IMR-90 (cell line): ENCODE measurements at regions not wholly inside any gene's neighbourhood (a gene's known extent, or its start where the extent isn't known, plus 50 kb on each side); places are given as distances from the start of the nearest gene placed in this dataset.

Experiments
- ATAC-seq: fragments of 200-7000 bp; cut with Tn5 transposase; 2 replicates; pipeline ENCODE4 v1.9.1; 2020; ENCODE audit warnings: low read depth, mild to moderate bottlenecking, moderate library complexity
- BruUV-seq: library from RNA; stranded (reverse); fragments of 400-500 nt; replicated peaks from 2 replicates; lab custom pipeline; 2021; lab: Mats Ljungman, UMichigan
- CTCF ChIA-PET: fragments of 300-600 bp; formaldehyde crosslinking; extraction: SDS; loops from one replicate; lab custom pipeline; 2021; ENCODE audit warnings: antibody characterized with exemption; lab: Yijun Ruan, JAX
- POLR2A ChIA-PET: fragments of 300-600 bp; sonication (Branson Sonifier 250); formaldehyde crosslinking; loops from one replicate; lab custom pipeline; 2022; ENCODE audit warnings: antibody characterized with exemption; ENCODE audit not compliant: unreplicated experiment; lab: Charles Lee
- DNase-seq: peaks from one replicate; pipeline ENCODE4 v3.0.0; 2013
- H2AFZ ChIP-seq: replicated peaks from 2 replicates; pipeline ENCODE3; 2013; ENCODE audit warnings: low read length, mild to moderate bottlenecking; ENCODE audit not compliant: poor library complexity
- H2AK5ac ChIP-seq: 2 replicates; pipeline ENCODE4 v1.6.1; 2013; ENCODE audit warnings: low read depth, low read length, inconsistent platforms
- H2AK9ac ChIP-seq: replicated peaks from 2 replicates; pipeline ENCODE3; 2013; ENCODE audit warnings: mild to moderate bottlenecking, low read depth, low read length, moderate library complexity; ENCODE audit not compliant: poor library complexity
- H2BK120ac ChIP-seq: 2 replicates; pipeline ENCODE4 v1.6.1; 2013; ENCODE audit warnings: low read depth, low read length, inconsistent platforms
- H2BK15ac ChIP-seq: 3 replicates; pipeline ENCODE4 v1.6.1; 2013; ENCODE audit warnings: low read depth, low read length, inconsistent platforms
- H2BK20ac ChIP-seq: 2 replicates; pipeline ENCODE4 v1.6.1; 2013; ENCODE audit warnings: low read depth, mild to moderate bottlenecking, inconsistent platforms, low read length, moderate library complexity
- H2BK5ac ChIP-seq: 2 replicates; pipeline ENCODE4 v1.6.1; 2013; ENCODE audit warnings: mild to moderate bottlenecking, low read depth, low read length, inconsistent platforms; ENCODE audit not compliant: poor library complexity, severe bottlenecking
- H3K14ac ChIP-seq: replicated peaks from 2 replicates; pipeline ENCODE4 v1.6.1; 2013; ENCODE audit warnings: low read depth, low read length, inconsistent platforms
- H3K18ac ChIP-seq: 2 replicates; pipeline ENCODE4 v1.6.1; 2013; ENCODE audit warnings: low read depth, low read length, control low read depth
- H3K23ac ChIP-seq: 2 replicates; pipeline ENCODE4 v1.6.1; 2013; ENCODE audit warnings: low read depth, low read length, inconsistent platforms
- H3K27ac ChIP-seq: 2 replicates; pipeline ENCODE4 v1.5.1; 2013; ENCODE audit warnings: mild to moderate bottlenecking, control low read depth, low read length; ENCODE audit not compliant: insufficient read depth
- H3K27me3 ChIP-seq: 2 replicates; pipeline ENCODE4 v1.6.1; 2013; ENCODE audit warnings: low read length; ENCODE audit not compliant: control insufficient read depth, insufficient read depth
- H3K36me3 ChIP-seq: 2 replicates; pipeline ENCODE4 v1.6.1; 2013; ENCODE audit warnings: low read length, mixed read lengths; ENCODE audit not compliant: control insufficient read depth, insufficient read depth
- H3K4ac ChIP-seq: 2 replicates; pipeline ENCODE4 v1.6.1; 2013; ENCODE audit warnings: low read depth, low read length, inconsistent platforms
- H3K4me1 ChIP-seq: 2 replicates; pipeline ENCODE4 v1.6.1; 2013; ENCODE audit warnings: low read length, mixed read lengths; ENCODE audit not compliant: control insufficient read depth, insufficient read depth
- H3K4me2 ChIP-seq: 2 replicates; pipeline ENCODE4 v1.6.1; 2013; ENCODE audit warnings: low read depth, mild to moderate bottlenecking, control low read depth, low read length, moderate library complexity
- H3K4me3 ChIP-seq: 2 replicates; pipeline ENCODE4 v1.5.1; 2013; ENCODE audit warnings: low read depth, mild to moderate bottlenecking, control low read depth, low read length, moderate library complexity; ENCODE audit not compliant: insufficient read depth
- H3K56ac ChIP-seq: 2 replicates; pipeline ENCODE4 v1.6.1; 2013; ENCODE audit warnings: low read length, inconsistent platforms; ENCODE audit not compliant: insufficient read depth; ENCODE audit errors: extremely low read depth
- H3K79me1 ChIP-seq, 2 experiments: 2 replicates each; pipeline ENCODE4 v1.6.1; 2013; ENCODE audit warnings: low read length in 2 of 2, inconsistent platforms in 1 of 2, low read depth in 1 of 2
- H3K9ac ChIP-seq: 2 replicates; pipeline ENCODE4 v1.6.1; 2013; ENCODE audit warnings: low read depth, low read length, control low read depth
- H3K9me1 ChIP-seq: 2 replicates; pipeline ENCODE4 v1.6.1; 2013; ENCODE audit warnings: low read length, inconsistent platforms; ENCODE audit not compliant: insufficient read depth
- H3K9me3 ChIP-seq: 2 replicates; pipeline ENCODE4 v1.6.1; 2013; ENCODE audit warnings: low read length; ENCODE audit not compliant: control insufficient read depth, insufficient read depth
- H4K20me1 ChIP-seq: 2 replicates; pipeline ENCODE4 v1.6.1; 2013; ENCODE audit warnings: low read length, inconsistent platforms; ENCODE audit not compliant: insufficient read depth
- H4K5ac ChIP-seq: 2 replicates; pipeline ENCODE4 v1.6.1; 2013; ENCODE audit warnings: mild to moderate bottlenecking, low read depth, low read length, control low read depth
- H4K8ac ChIP-seq, 2 experiments: 2 replicates each; pipeline ENCODE4 v1.6.1; 2013; ENCODE audit warnings: low read depth in 2 of 2, low read length in 2 of 2, control low read depth in 1 of 2, inconsistent platforms in 1 of 2
- H4K91ac ChIP-seq: 2 replicates; pipeline ENCODE4 v1.6.1; 2013; ENCODE audit warnings: low read depth, low read length, inconsistent platforms; ENCODE audit not compliant: insufficient read depth
- MAZ ChIP-seq: IDR thresholded peaks from 2 replicates; pipeline ENCODE4 v1.6.1; 2012; ENCODE audit warnings: low read depth, mild to moderate bottlenecking, low read length, improper control_type of control experiment, moderate library complexity, borderline replicate concordance
- NFE2L2 ChIP-seq: fragments of 150-350 bp; IDR thresholded peaks from 2 replicates; pipeline ENCODE4 v1.6.1; 2016; ENCODE audit warnings: low read depth, mild to moderate bottlenecking, low read length
- POLR2A ChIP-seq: IDR thresholded peaks from 2 replicates; pipeline ENCODE4 v1.6.1; 2012; ENCODE audit warnings: mild to moderate bottlenecking, low read depth, low read length
- RFX5 ChIP-seq: IDR thresholded peaks from 2 replicates; pipeline ENCODE4 v1.8.0; 2012; ENCODE audit warnings: low read depth, mild to moderate bottlenecking, low read length, moderate library complexity
- WGBS, 2 experiments: methylation state at CpG; one replicate each; pipeline versions ENCODE4 v1.1.5 to v1.1.7; 2013; ENCODE audit warnings: missing lambda C conversion rate in 2 of 2; ENCODE audit not compliant: insufficient read length in 1 of 2; ENCODE audit errors: extremely low coverage in 2 of 2; 5-methylcytosine and 5-hydroxymethylcytosine counted together
- dilution Hi-C: fragments of 300-500 bp; cut with HindIII; formaldehyde crosslinking; loops from one replicate; pipeline ENCODE4 v1.14.3; 2018; ENCODE audit warnings: low sequenced_read_pairs; ENCODE audit not compliant: unreplicated experiment
- in situ Hi-C: fragments of 300-500 bp; cut with MboI; formaldehyde crosslinking; loops from 3 replicates; pipeline ENCODE4 v1.14.3; 2019; ENCODE audit warnings: low sequenced_read_pairs, inconsistent platforms, mixed read lengths
- intact Hi-C: fragments of 100-400 bp; cut with micrococcal nuclease; formaldehyde crosslinking; loops from 2 replicates; pipeline ENCODE4 v1.10.0; 2022

GRCh38 chr1:182329471-182329870 lies 62.1 kb downstream of the GLUL start:
- in situ Hi-C loops, result no loop called here

More at GRCh38 chr1:182329471-182329870, 62.1 kb downstream of the GLUL start:
- Histone ChIP-seq H2AFZ (no peak overlapping the region), H3K27ac (no peak overlapping the region), H3K4me1 (no peaks in the 10 kb centered on the region), H2BK120ac (no peak overlapping the region), H3K9me1 (no peaks in the 10 kb centered on the region), H2BK5ac (no peak overlapping the region), H3K9ac (no peak overlapping the region), H3K18ac (no peak overlapping the region), H3K27me3 (no peaks in the 10 kb centered on the region), H3K4ac (no peak overlapping the region), H2AK5ac (no peak overlapping the region), H2BK15ac (no peak overlapping the region), H3K36me3 (no peaks in the 10 kb centered on the region), H2AK9ac (no peak overlapping the region), H4K20me1 (no peaks in the 10 kb centered on the region), H2BK20ac (no peak overlapping the region), H3K14ac (no peak overlapping the region), H3K56ac (no peak overlapping the region), H3K79me1 (no peaks in the 10 kb centered on the region), H3K4me2 (no peak overlapping the region), H3K23ac (no peak overlapping the region), H3K9me3 (no peaks in the 10 kb centered on the region), H3K4me3 (no peak overlapping the region), H4K91ac (no peak overlapping the region), H4K8ac (no peak overlapping the region), H4K5ac (no peak overlapping the region)
- no TSS peak for BruUV-seq
- CTCF ChIA-PET, result no interaction called here
- POLR2A ChIA-PET, result no interaction called here
- WGBS, 2 experiments, result 63% methylated on average over 1 of the region's 2 CpGs; no CpG with 5 or more reads in 1 of the 2 experiments
- dilution Hi-C loops, result no loop called here
- intact Hi-C loops, result no loop called here
- DNase-seq (no peak), ATAC-seq (no peak)
- no peak for TF ChIP-seq RFX5
- no peak for TF ChIP-seq MAZ
- no peak for TF ChIP-seq NFE2L2
- no peak for TF ChIP-seq POLR2A
